HepG2 (cell line): ENCODE measurements at regions not wholly inside any gene's neighbourhood (a gene's known extent, or its start where the extent isn't known, plus 50 kb on each side); places are given as distances from the start of the nearest gene placed in this dataset.

Experiments
- ATAC-seq: fragments of 200-7000 bp; cut with Tn5 transposase; 3 replicates; pipeline ENCODE4 v1.9.1; 2020; ENCODE audit warnings: mild to moderate bottlenecking, moderate library complexity
- BruUV-seq: library from RNA; stranded (reverse); fragments of 400-500 nt; replicated peaks from 2 replicates; lab custom pipeline; 2021; lab: Mats Ljungman, UMichigan
- CTCF ChIA-PET: fragments of 300-600 bp; formaldehyde crosslinking; extraction: SDS; loops from one replicate; lab custom pipeline; 2021; ENCODE audit warnings: low total read pairs, inconsistent platforms, low intra/inter-chr PET ratio; lab: Yijun Ruan, JAX
- POLR2A ChIA-PET: fragments of 350-600 bp; sonication (Branson Sonifier 250); formaldehyde crosslinking; loops from one replicate; lab custom pipeline; 2020; ENCODE audit warnings: antibody characterized with exemption, inconsistent platforms; lab: Yijun Ruan, JAX
- DNase-seq: peaks from one replicate; pipeline ENCODE4 v3.0.0-alpha.2; 2015; ENCODE audit warnings: low spot score
- FAIRE-seq: peaks from 3 replicates; lab custom pipeline; 2011; peaks lifted over from hg19 to GRCh38; lab: Jason Lieb, UNC
- H2AFZ ChIP-seq: one replicate; pipeline ENCODE4 v1.6.1; 2011; ENCODE audit warnings: low read length, inconsistent platforms
- H3K27ac ChIP-seq: fragments of 300-600 bp; 3 replicates; pipeline ENCODE4 v1.8.0; 2011; ENCODE audit warnings: mixed run types, mild to moderate bottlenecking, mixed read lengths, low read length, inconsistent platforms; ENCODE audit not compliant: insufficient read depth; ENCODE audit errors: extremely low read length
- H3K27me3 ChIP-seq, 2 experiments: fragments of 200-600 bp in 1 of 2; 2 replicates in 1 of 2; 3 replicates in 1 of 2; pipeline versions ENCODE4 v1.6.0 to v1.8.0; 2011; ENCODE audit warnings: low read length in 2 of 2, mild to moderate bottlenecking in 2 of 2, moderate library complexity in 2 of 2, inconsistent platforms in 1 of 2; ENCODE audit not compliant: insufficient read depth in 2 of 2, control insufficient read depth in 1 of 2
- H3K36me3 ChIP-seq, 2 experiments: fragments of 200-600 bp in 1 of 2; replicated peaks in 1 of 2; 2 replicates in 1 of 2; 3 replicates in 1 of 2; pipeline versions ENCODE4 v1.5.1 to v1.8.0; 2011; ENCODE audit warnings: low read length in 2 of 2, inconsistent platforms in 1 of 2; ENCODE audit not compliant: insufficient read depth in 2 of 2, control insufficient read depth in 1 of 2
- H3K4me1 ChIP-seq: 2 replicates; pipeline ENCODE4 v1.5.1; 2012; ENCODE audit warnings: low read length, inconsistent platforms; ENCODE audit not compliant: insufficient read depth
- H3K4me2 ChIP-seq: 2 replicates; pipeline ENCODE4 v1.6.0; 2011; ENCODE audit warnings: low read depth, low read length, inconsistent platforms
- H3K4me3 ChIP-seq, 3 experiments: fragments of 200-600 bp in 1 of 3; sonication (generic), shearing (Covaris generic) in 1 of 3; replicated peaks in 1 of 3; 2 replicates each; pipeline ENCODE4 v1.5.1; 2011 to 2016; ENCODE audit warnings: low read length in 3 of 3, inconsistent platforms in 2 of 3, low read depth in 2 of 3, mild to moderate bottlenecking in 2 of 3, control low read depth in 1 of 3, mixed read lengths in 1 of 3; ENCODE audit not compliant: insufficient read depth in 1 of 3
- H3K79me2 ChIP-seq: one replicate; pipeline ENCODE4 v1.6.1; 2011; ENCODE audit warnings: low read length, inconsistent platforms; ENCODE audit not compliant: insufficient read depth
- H3K9ac ChIP-seq: 2 replicates; pipeline ENCODE4 v1.6.0; 2011; ENCODE audit warnings: mild to moderate bottlenecking, low read depth, low read length, inconsistent platforms; ENCODE audit not compliant: insufficient read depth
- H3K9me3 ChIP-seq: 2 replicates; pipeline ENCODE4 v1.5.1; 2012; ENCODE audit warnings: mild to moderate bottlenecking, low read length
- H4K20me1 ChIP-seq: 2 replicates; pipeline ENCODE4 v1.6.0; 2011; ENCODE audit warnings: inconsistent platforms, mild to moderate bottlenecking, low read length, moderate library complexity; ENCODE audit not compliant: insufficient read depth
- AGO2 ChIP-seq: fragments of 200-400 bp; formaldehyde crosslinking; optimal IDR thresholded peaks from 2 replicates; pipeline ENCODE3; 2017; ENCODE audit warnings: mild to moderate bottlenecking, low read depth, low read length, moderate library complexity
- ATF7 ChIP-seq, 2 experiments: fragments of 450-650 bp in 1 of 2; sonication (generic) in 1 of 2; formaldehyde crosslinking in 1 of 2; IDR thresholded peaks; 2 replicates each; pipeline versions ENCODE4 v1.4.0 to v1.6.1; 2016 to 2020; ENCODE audit warnings: antibody characterized with exemption in 1 of 2, mild to moderate bottlenecking in 1 of 2, missing genetic modification reagents in 1 of 2
- YY1 ChIP-seq: IDR thresholded peaks from 2 replicates; pipeline ENCODE4 v1.6.1; 2011; ENCODE audit warnings: low read length, low read depth, moderate library complexity, mild to moderate bottlenecking; ENCODE audit not compliant: insufficient read depth, insufficient replicate concordance
- ZBTB3 ChIP-seq: sonication (generic); formaldehyde crosslinking; IDR thresholded peaks from 2 replicates; pipeline ENCODE4 v1.4.0; 2020; ENCODE audit warnings: low read depth, mild to moderate bottlenecking, moderate library complexity, missing genetic modification reagents, borderline replicate concordance
- ZNF446 ChIP-seq: sonication (generic); formaldehyde crosslinking; IDR thresholded peaks from 2 replicates; pipeline ENCODE4 v1.5.0; 2020; ENCODE audit warnings: mild to moderate bottlenecking, missing genetic modification reagents
- WGBS: methylation state at CpG from one replicate; pipeline ENCODE4 v1.1.6; 2017; ENCODE audit warnings: low lambda C conversion rate; 5-methylcytosine and 5-hydroxymethylcytosine counted together
- in situ Hi-C: cut with HindIII; loops from 2 replicates; pipeline ENCODE4 v1.10.0; 2017; ENCODE audit warnings: low pct_unique_long_range_greater_than_20kb; ENCODE audit not compliant: extremely low pct_ligation_motif_present
- intact Hi-C: fragments of 100-400 bp; cut with micrococcal nuclease; formaldehyde crosslinking; loops from one replicate; pipeline ENCODE4 v1.10.0; 2022; ENCODE audit not compliant: unreplicated experiment
- TF ChIP-seq, protein P1 (sequence below): sonication (generic); formaldehyde crosslinking; conservative IDR thresholded peaks from 2 replicates; pipeline ENCODE4 v1.4.0; 2020; ENCODE audit warnings: mild to moderate bottlenecking, missing genetic modification reagents, moderate library complexity
- TF ChIP-seq, protein P2 (sequence below): sonication (generic); formaldehyde crosslinking; IDR thresholded peaks from 2 replicates; pipeline ENCODE4 v1.4.0; 2020; ENCODE audit warnings: missing genetic modification reagents, borderline replicate concordance

DNA sequence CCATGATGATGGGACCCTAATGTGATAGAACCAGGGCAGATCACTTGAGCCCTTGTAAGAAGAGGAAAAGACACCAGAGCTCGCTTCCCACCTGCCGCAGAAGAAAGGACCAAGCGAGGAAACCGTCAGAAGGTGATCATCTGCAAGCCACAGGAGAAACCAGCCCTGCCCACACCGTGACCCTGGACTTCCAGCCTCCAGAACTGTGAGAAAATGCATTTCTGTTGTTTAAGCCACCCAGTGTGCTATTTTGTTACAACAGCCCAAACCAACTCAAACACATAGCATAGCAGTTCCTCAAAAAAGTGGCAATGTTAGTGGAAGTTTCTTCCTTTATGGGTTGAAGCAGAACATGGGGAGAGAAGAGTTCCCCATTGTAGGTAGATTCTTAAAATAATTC, 107.9 kb upstream of the BCL2L14 start:
- no peaks in the 10 kb centered on the region for H3K79me2 ChIP-seq
- no peak for DNase-seq
- no peak overlapping the region for H3K4me3 ChIP-seq
- ChIA-PET CTCF (no interaction called here), POLR2A (no interaction called here)
- H3K27ac ChIP-seq: no peak overlapping the region
- H3K9me3 ChIP-seq: no peaks in the 10 kb centered on the region
- no TSS peak for BruUV-seq
- no peak for ATAC-seq
- peaks cover 0 to 19% of the 10 kb centered on the region in 2 experiments; a peak in 1 of 5 replicates for H3K27me3 ChIP-seq
- H3K4me1 ChIP-seq: peaks cover 23% of the 10 kb centered on the region
- no peak for FAIRE-seq
- 47% methylated on average over 5 of the region's 5 CpGs for WGBS
- in situ Hi-C loops (no loop called here), intact Hi-C loops (no loop called here)
- no peak overlapping the region for H2AFZ ChIP-seq
- TF ChIP-seq ATF7 (IDR thresholded peaks at IDR 0.05) (no peak), ATF7 (CRISPR knock-in tag; IDR thresholded peaks at IDR 0.05) (no peak), ZBTB3 (CRISPR knock-in tag) (no peak), ZNF446 (CRISPR knock-in tag) (no peak), AGO2 (no peak), YY1 (no peak)
- TF ChIP-seq, protein P1, sequence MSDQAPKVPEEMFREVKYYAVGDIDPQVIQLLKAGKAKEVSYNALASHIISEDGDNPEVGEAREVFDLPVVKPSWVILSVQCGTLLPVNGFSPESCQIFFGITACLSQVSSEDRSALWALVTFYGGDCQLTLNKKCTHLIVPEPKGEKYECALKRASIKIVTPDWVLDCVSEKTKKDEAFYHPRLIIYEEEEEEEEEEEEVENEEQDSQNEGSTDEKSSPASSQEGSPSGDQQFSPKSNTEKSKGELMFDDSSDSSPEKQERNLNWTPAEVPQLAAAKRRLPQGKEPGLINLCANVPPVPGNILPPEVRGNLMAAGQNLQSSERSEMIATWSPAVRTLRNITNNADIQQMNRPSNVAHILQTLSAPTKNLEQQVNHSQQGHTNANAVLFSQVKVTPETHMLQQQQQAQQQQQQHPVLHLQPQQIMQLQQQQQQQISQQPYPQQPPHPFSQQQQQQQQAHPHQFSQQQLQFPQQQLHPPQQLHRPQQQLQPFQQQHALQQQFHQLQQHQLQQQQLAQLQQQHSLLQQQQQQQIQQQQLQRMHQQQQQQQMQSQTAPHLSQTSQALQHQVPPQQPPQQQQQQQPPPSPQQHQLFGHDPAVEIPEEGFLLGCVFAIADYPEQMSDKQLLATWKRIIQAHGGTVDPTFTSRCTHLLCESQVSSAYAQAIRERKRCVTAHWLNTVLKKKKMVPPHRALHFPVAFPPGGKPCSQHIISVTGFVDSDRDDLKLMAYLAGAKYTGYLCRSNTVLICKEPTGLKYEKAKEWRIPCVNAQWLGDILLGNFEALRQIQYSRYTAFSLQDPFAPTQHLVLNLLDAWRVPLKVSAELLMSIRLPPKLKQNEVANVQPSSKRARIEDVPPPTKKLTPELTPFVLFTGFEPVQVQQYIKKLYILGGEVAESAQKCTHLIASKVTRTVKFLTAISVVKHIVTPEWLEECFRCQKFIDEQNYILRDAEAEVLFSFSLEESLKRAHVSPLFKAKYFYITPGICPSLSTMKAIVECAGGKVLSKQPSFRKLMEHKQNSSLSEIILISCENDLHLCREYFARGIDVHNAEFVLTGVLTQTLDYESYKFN: no peak
- TF ChIP-seq, protein P2, sequence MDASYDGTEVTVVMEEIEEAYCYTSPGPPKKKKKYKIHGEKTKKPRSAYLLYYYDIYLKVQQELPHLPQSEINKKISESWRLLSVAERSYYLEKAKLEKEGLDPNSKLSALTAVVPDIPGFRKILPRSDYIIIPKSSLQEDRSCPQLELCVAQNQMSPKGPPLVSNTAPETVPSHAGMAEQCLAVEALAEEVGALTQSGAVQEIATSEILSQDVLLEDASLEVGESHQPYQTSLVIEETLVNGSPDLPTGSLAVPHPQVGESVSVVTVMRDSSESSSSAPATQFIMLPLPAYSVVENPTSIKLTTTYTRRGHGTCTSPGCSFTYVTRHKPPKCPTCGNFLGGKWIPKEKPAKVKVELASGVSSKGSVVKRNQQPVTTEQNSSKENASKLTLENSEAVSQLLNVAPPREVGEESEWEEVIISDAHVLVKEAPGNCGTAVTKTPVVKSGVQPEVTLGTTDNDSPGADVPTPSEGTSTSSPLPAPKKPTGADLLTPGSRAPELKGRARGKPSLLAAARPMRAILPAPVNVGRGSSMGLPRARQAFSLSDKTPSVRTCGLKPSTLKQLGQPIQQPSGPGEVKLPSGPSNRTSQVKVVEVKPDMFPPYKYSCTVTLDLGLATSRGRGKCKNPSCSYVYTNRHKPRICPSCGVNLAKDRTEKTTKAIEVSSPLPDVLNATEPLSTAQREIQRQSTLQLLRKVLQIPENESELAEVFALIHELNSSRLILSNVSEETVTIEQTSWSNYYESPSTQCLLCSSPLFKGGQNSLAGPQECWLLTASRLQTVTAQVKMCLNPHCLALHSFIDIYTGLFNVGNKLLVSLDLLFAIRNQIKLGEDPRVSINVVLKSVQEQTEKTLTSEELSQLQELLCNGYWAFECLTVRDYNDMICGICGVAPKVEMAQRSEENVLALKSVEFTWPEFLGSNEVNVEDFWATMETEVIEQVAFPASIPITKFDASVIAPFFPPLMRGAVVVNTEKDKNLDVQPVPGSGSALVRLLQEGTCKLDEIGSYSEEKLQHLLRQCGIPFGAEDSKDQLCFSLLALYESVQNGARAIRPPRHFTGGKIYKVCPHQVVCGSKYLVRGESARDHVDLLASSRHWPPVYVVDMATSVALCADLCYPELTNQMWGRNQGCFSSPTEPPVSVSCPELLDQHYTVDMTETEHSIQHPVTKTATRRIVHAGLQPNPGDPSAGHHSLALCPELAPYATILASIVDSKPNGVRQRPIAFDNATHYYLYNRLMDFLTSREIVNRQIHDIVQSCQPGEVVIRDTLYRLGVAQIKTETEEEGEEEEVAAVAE (CRISPR knock-in tag): no peak
- H3K9ac ChIP-seq: no peak overlapping the region
- no peaks in the 10 kb centered on the region for H3K36me3 ChIP-seq
- no peak overlapping the region for H3K4me2 ChIP-seq
- no peaks in the 10 kb centered on the region for H4K20me1 ChIP-seq
